GM19023 (cell line): ENCODE measurements at regions not wholly inside any gene's neighbourhood (a gene's known extent, or its start where the extent isn't known, plus 50 kb on each side); places are given as distances from the start of the nearest gene placed in this dataset.

ENCODE experiments used
- ATAC-seq: cut with Tn5 transposase; IDR thresholded peaks from one replicate; pipeline ENCODE4 v1.9.1; 2021; ENCODE audit warnings: mild to moderate bottlenecking, moderate library complexity; ENCODE audit not compliant: unreplicated experiment

- no peak for ATAC-seq
These were observed 52.2 kb upstream of the DAB2IP start for GRCh38 chr9:121598965-121599871.

GRCh38 chr9:121599872-121600585 is 51.4 kb upstream of the DAB2IP start:
- ATAC-seq = no peak

- ATAC-seq = no peak
These were observed 50.2 kb upstream of the DAB2IP start for GRCh38 chr9:121601194-121601593.
